Endothelial cell of umbilical vein (primary cell): ENCODE measurements at regions not wholly inside any gene's neighbourhood (a gene's known extent, or its start where the extent isn't known, plus 50 kb on each side); places are given as distances from the start of the nearest gene placed in this dataset.

Experiments
- BruUV-seq: library from RNA; stranded (reverse); fragments of 400-500 nt; replicated peaks from 2 replicates; lab custom pipeline; 2021; lab: Mats Ljungman, UMichigan
- CTCF ChIA-PET: fragments of 300-600, 350-600 bp; sonication (Branson Sonifier 250); formaldehyde crosslinking; loops from one replicate; lab custom pipeline; 2021; ENCODE audit warnings: antibody characterized with exemption, inconsistent platforms; lab: Charles Lee
- POLR2A ChIA-PET: fragments of 300-600, 350-600 bp; sonication (Branson Sonifier 250); formaldehyde crosslinking; loops from one replicate; lab custom pipeline; 2021; ENCODE audit warnings: antibody characterized with exemption, inconsistent platforms; lab: Charles Lee
- DNase-seq: peaks from one replicate; pipeline ENCODE4 v3.0.0-alpha.2; 2011; ENCODE audit warnings: low read depth, low spot score
- FAIRE-seq: peaks from 2 replicates; lab custom pipeline; 2011; peaks lifted over from hg19 to GRCh38; lab: Jason Lieb, UNC
- H2AFZ ChIP-seq: 2 replicates; pipeline ENCODE4 v1.6.0; 2012; ENCODE audit warnings: low read depth, low read length, control low read depth, inconsistent platforms
- H3K27ac ChIP-seq: 2 replicates; pipeline ENCODE4 v1.5.1; 2011; ENCODE audit warnings: low read depth, mild to moderate bottlenecking, control low read depth, low read length, moderate library complexity; ENCODE audit not compliant: insufficient read depth
- H3K27me3 ChIP-seq, 2 experiments: 2 replicates each; pipeline versions ENCODE4 v1.6.0 to v1.6.1; 2011; ENCODE audit warnings: low read length in 2 of 2, mixed read lengths in 1 of 2; ENCODE audit not compliant: control insufficient read depth in 2 of 2, insufficient read depth in 2 of 2
- H3K36me3 ChIP-seq, 2 experiments: 2 replicates in 1 of 2; 3 replicates in 1 of 2; pipeline ENCODE4 v1.5.1; 2011; ENCODE audit warnings: low read length in 2 of 2, mild to moderate bottlenecking in 1 of 2, moderate library complexity in 1 of 2; ENCODE audit not compliant: control insufficient read depth in 2 of 2, insufficient read depth in 2 of 2; ENCODE audit errors: extremely low read depth in 1 of 2
- H3K4me1 ChIP-seq: 3 replicates; pipeline ENCODE4 v1.5.1; 2011; ENCODE audit warnings: mild to moderate bottlenecking, low read length; ENCODE audit not compliant: control insufficient read depth, insufficient read depth; ENCODE audit errors: extremely low read depth
- H3K4me2 ChIP-seq: 2 replicates; pipeline ENCODE4 v1.6.1; 2011; ENCODE audit warnings: low read length, control low read depth, mixed read lengths; ENCODE audit not compliant: insufficient read depth
- H3K4me3 ChIP-seq, 3 experiments: fragments of 200-600 bp in 1 of 3; sonication (generic), shearing (Covaris generic) in 1 of 3; replicated peaks in 1 of 3; 2 replicates each; pipeline ENCODE4 v1.5.1; 2011 to 2016; ENCODE audit warnings: control low read depth in 3 of 3, low read length in 3 of 3, mild to moderate bottlenecking in 2 of 3, inconsistent platforms in 1 of 3, low read depth in 1 of 3, moderate library complexity in 1 of 3; ENCODE audit not compliant: insufficient read depth in 1 of 3
- H3K79me2 ChIP-seq: 2 replicates; pipeline ENCODE4 v1.6.0; 2012; ENCODE audit warnings: low read length, inconsistent platforms; ENCODE audit not compliant: control insufficient read depth, insufficient read depth
- H3K9ac ChIP-seq: replicated peaks from 2 replicates; pipeline ENCODE3; 2011; ENCODE audit warnings: low read length, control low read depth; ENCODE audit not compliant: insufficient read depth; ENCODE audit errors: extremely low read depth
- H3K9me1 ChIP-seq: replicated peaks from 3 replicates; pipeline ENCODE4 v1.6.0; 2011; ENCODE audit warnings: mild to moderate bottlenecking, low read length; ENCODE audit not compliant: control insufficient read depth, insufficient read depth; ENCODE audit errors: extremely low read depth
- H3K9me3 ChIP-seq: replicated peaks from 2 replicates; pipeline ENCODE4 v1.5.1; 2012; ENCODE audit warnings: low read length, inconsistent platforms; ENCODE audit not compliant: control insufficient read depth, insufficient read depth
- H4K20me1 ChIP-seq: replicated peaks from 2 replicates; pipeline ENCODE3; 2011; ENCODE audit warnings: mild to moderate bottlenecking, low read length; ENCODE audit not compliant: control insufficient read depth, insufficient read depth; ENCODE audit errors: extremely low read depth
- CTCF ChIP-seq, 2 donors: IDR thresholded peaks; 1 replicate in 1 of 2; 2 replicates in 1 of 2; pipeline ENCODE4 v1.5.1; 2011; ENCODE audit warnings: low read length in 2 of 2, mild to moderate bottlenecking in 2 of 2, moderate library complexity in 2 of 2, control low read depth in 1 of 2, inconsistent platforms in 1 of 2, low read depth in 1 of 2; ENCODE audit not compliant: insufficient read depth in 1 of 2; ENCODE audit errors: extremely low read depth in 1 of 2
- EZH2 ChIP-seq: IDR thresholded peaks from 2 replicates; pipeline ENCODE4 v1.6.1; 2012; ENCODE audit warnings: borderline replicate concordance, low read depth, mild to moderate bottlenecking, moderate library complexity, low read length, inconsistent platforms; ENCODE audit not compliant: severe bottlenecking
- FOS ChIP-seq: IDR thresholded peaks from 2 replicates; pipeline ENCODE4 v1.6.1; 2011; ENCODE audit warnings: mild to moderate bottlenecking, low read length, moderate library complexity, borderline replicate concordance; ENCODE audit not compliant: insufficient read depth
- GATA2 ChIP-seq: IDR thresholded peaks from 2 replicates; pipeline ENCODE4 v1.7.0; 2011; ENCODE audit warnings: low read depth, mild to moderate bottlenecking, moderate library complexity, mixed read lengths, low read length; ENCODE audit not compliant: insufficient read length, insufficient read depth
- JUN ChIP-seq: IDR thresholded peaks from 2 replicates; pipeline ENCODE4 v1.6.1; 2011; ENCODE audit warnings: borderline replicate concordance, low read depth; ENCODE audit not compliant: insufficient read length, insufficient read depth
- MAX ChIP-seq: IDR thresholded peaks from 2 replicates; pipeline ENCODE4 v1.6.1; 2011; ENCODE audit not compliant: insufficient read depth, insufficient read length
- MYC ChIP-seq: IDR thresholded peaks from one replicate; pipeline ENCODE4 v1.6.1; 2011; ENCODE audit warnings: mild to moderate bottlenecking, low read depth, low read length
- POLR2A ChIP-seq: IDR thresholded peaks from 2 replicates; pipeline ENCODE4 v1.6.1; 2012; ENCODE audit warnings: low read depth, mild to moderate bottlenecking, control low read depth, low read length
- POLR2AphosphoS5 ChIP-seq: IDR thresholded peaks from 2 replicates; pipeline ENCODE4 v1.6.1; 2012; ENCODE audit warnings: low read depth, mild to moderate bottlenecking, control low read depth, low read length, moderate library complexity; ENCODE audit not compliant: insufficient read depth
- dilution Hi-C: fragments of 300-500 bp; cut with MboI; formaldehyde crosslinking; loops from one replicate; pipeline ENCODE4 v1.15.0; 2019; ENCODE audit warnings: low sequenced_read_pairs; ENCODE audit not compliant: extremely low pct_ligation_motif_present
- intact Hi-C: fragments of 100-400 bp; cut with micrococcal nuclease; formaldehyde crosslinking; loops from one replicate; pipeline ENCODE4 v1.10.0; 2022

- intact Hi-C loops = no loop called here
- CTCF ChIA-PET = interaction anchor here (0.7 to 2.5 kb wide), 6 partner anchors 9 to 103 kb away, joined by 3 to 13 read pairs (median 4); no protein-coding TSS in a partner anchor
- dilution Hi-C loops = no loop called here
- POLR2A ChIA-PET = no interaction called here
- no peaks in the 10 kb centered on the region for H4K20me1 ChIP-seq
- H3K4me3 ChIP-seq = no peak overlapping the region
- TF ChIP-seq EZH2 (no peak), GATA2 (no peak), POLR2AphosphoS5 (no peak), CTCF (IDR thresholded peaks at IDR 0.05; ENCODE audit: extremely low read depth in 1 of 2, insufficient read depth in 1 of 2, low read depth in 1 of 2, low read length in 2 of 2) (no peak), MYC (no peak), MAX (no peak), POLR2A (no peak), FOS (no peak), JUN (no peak)
- no TSS peak for BruUV-seq
- no peaks in the 10 kb centered on the region for H3K9me1 ChIP-seq
- H3K4me1 ChIP-seq = no peaks in the 10 kb centered on the region
- no peaks in the 10 kb centered on the region for H3K9me3 ChIP-seq
- DNase-seq = no peak
- no peak overlapping the region for H3K27ac ChIP-seq
- no peaks in the 10 kb centered on the region for H3K36me3 ChIP-seq
- FAIRE-seq = no peak
- no peak overlapping the region for H3K4me2 ChIP-seq
- H3K27me3 ChIP-seq = no peaks in the 10 kb centered on the region
- no peak overlapping the region for H2AFZ ChIP-seq
- H3K79me2 ChIP-seq = no peaks in the 10 kb centered on the region
- no peak overlapping the region for H3K9ac ChIP-seq
Measured at GRCh38 chr1:21357161-21357560, 66.9 kb upstream of the ECE1 start.
